ENCODE measurements at regions not wholly inside any gene's neighbourhood (a gene's known extent, or its start where the extent isn't known, plus 50 kb on each side); places are given as distances from the start of the nearest gene placed in this dataset.
"Not testable (repeated sequence)": the region's sequence is repeated elsewhere in the genome, so short reads cannot be mapped to it uniquely, and the experiment has no call there.

GRCh38 chr2:13611939-13612338, 895.2 kb downstream of the TRIB2 start:
- no peak for DNase-seq (ENCODE audit: low spot score)

- DNase-seq (ENCODE audit: low spot score) = no peak
Observed at GRCh38 chr2:13616059-13616458, 899.3 kb downstream of the TRIB2 start.

- no peak for DNase-seq (ENCODE audit: low spot score)
Observed at GRCh38 chr2:13616616-13617015, 899.9 kb downstream of the TRIB2 start.

- DNase-seq (ENCODE audit: low spot score) = no peak
Observed at GRCh38 chr2:13628122-13628521, 911.4 kb downstream of the TRIB2 start.

- no peak for DNase-seq (ENCODE audit: low spot score)
Observed at GRCh38 chr2:13638181-13638580, 921.4 kb downstream of the TRIB2 start.

GRCh38 chr2:13649918-13650317, 933.2 kb downstream of the TRIB2 start:
- no peak for DNase-seq (ENCODE audit: low spot score)

GRCh38 chr2:13650586-13651180, 933.9 kb downstream of the TRIB2 start:
- DNase-seq (ENCODE audit: low spot score) = no peak

- DNase-seq (ENCODE audit: low spot score) = no peak
Observed at GRCh38 chr2:13651684-13652131, 935.0 kb downstream of the TRIB2 start.

- no peak for DNase-seq (ENCODE audit: low spot score)
Observed at GRCh38 chr2:13652531-13653313, 936.0 kb downstream of the TRIB2 start.

- DNase-seq (ENCODE audit: low spot score) = no peak
Observed at GRCh38 chr2:13654416-13654815, 937.7 kb downstream of the TRIB2 start.

- no peak for DNase-seq (ENCODE audit: low spot score)
Observed at GRCh38 chr2:13660231-13660630, 943.5 kb downstream of the TRIB2 start.

GRCh38 chr2:13662055-13662454, 945.3 kb downstream of the TRIB2 start:
- no peak for DNase-seq (ENCODE audit: low spot score)

- DNase-seq (ENCODE audit: low spot score) = no peak
Observed at GRCh38 chr2:13666582-13667414, 950.1 kb downstream of the TRIB2 start.

- no peak for DNase-seq (ENCODE audit: low spot score)
Observed at GRCh38 chr2:13667415-13667757, 950.6 kb downstream of the TRIB2 start.

- DNase-seq (ENCODE audit: low spot score) = no peak
Observed at GRCh38 chr2:13669607-13670006, 952.9 kb downstream of the TRIB2 start.

- DNase-seq (ENCODE audit: low spot score) = not testable (repeated sequence)
Observed at GRCh38 chr2:13673821-13674220, 957.1 kb downstream of the TRIB2 start.

- no peak for DNase-seq (ENCODE audit: low spot score)
Observed at GRCh38 chr2:13676269-13676668, 956.2 kb upstream of the LRATD1 start.

- no peak for DNase-seq (ENCODE audit: low spot score)
Observed at GRCh38 chr2:13681936-13682335, 950.6 kb upstream of the LRATD1 start.

GRCh38 chr2:13682540-13683272, 949.8 kb upstream of the LRATD1 start:
- DNase-seq (ENCODE audit: low spot score) = no peak

GRCh38 chr2:13686262-13686661, 946.3 kb upstream of the LRATD1 start:
- no peak for DNase-seq (ENCODE audit: low spot score)

GRCh38 chr2:13694673-13695072, 937.8 kb upstream of the LRATD1 start:
- no peak for DNase-seq (ENCODE audit: low spot score)

- DNase-seq (ENCODE audit: low spot score) = no peak
Observed at GRCh38 chr2:13696601-13697000, 935.9 kb upstream of the LRATD1 start.
